Stimulated activated naive B cell treated with anti-CD40 and anti-IgM and Interleukin-4, amounts not matched to agents 10 μg/mL and 1 μg/mL and 100 μg/mL, for 72 hours (primary cell): ENCODE measurements at regions not wholly inside any gene's neighbourhood (a gene's known extent, or its start where the extent isn't known, plus 50 kb on each side); places are given as distances from the start of the nearest gene placed in this dataset.
"Not testable (repeated sequence)": the region's sequence is repeated elsewhere in the genome, so short reads cannot be mapped to it uniquely, and the experiment has no call there.

ENCODE experiments used
- ATAC-seq, 2 donors: fragments of 150-1000 bp; cut with Tn5 transposase; replicated peaks; 2 replicates each; pipeline ENCODE4 v1.10.0; 2021; ENCODE audit warnings: moderate library complexity in 1 of 2
- DNase-seq: peaks from one replicate; pipeline ENCODE4 v3.0.0; 2021
- H3K27ac Mint-ChIP-seq: one replicate; pipeline ENCODE4 v1.8.0; 2022; ENCODE audit warnings: mild to moderate bottlenecking, mixed read lengths
- H3K27me3 Mint-ChIP-seq, 2 donors: one replicate each; pipeline ENCODE4 v1.8.0; 2022; ENCODE audit warnings: mixed read lengths in 2 of 2
- H3K36me3 Mint-ChIP-seq, 2 donors: one replicate each; pipeline ENCODE4 v1.8.0; 2022; ENCODE audit warnings: mixed read lengths in 2 of 2, mild to moderate bottlenecking in 1 of 2
- H3K4me1 Mint-ChIP-seq, 2 donors: one replicate each; pipeline ENCODE4 v1.8.0; 2022; ENCODE audit warnings: mixed read lengths in 2 of 2, mild to moderate bottlenecking in 1 of 2
- H3K4me3 Mint-ChIP-seq, 2 donors: one replicate each; pipeline ENCODE4 v1.8.0; 2022; ENCODE audit warnings: mild to moderate bottlenecking in 2 of 2, mixed read lengths in 2 of 2, moderate library complexity in 1 of 2
- H3K9me3 Mint-ChIP-seq, 2 donors: one replicate each; pipeline ENCODE4 v1.8.0; 2022; ENCODE audit warnings: mixed read lengths in 2 of 2, mild to moderate bottlenecking in 1 of 2

- H3K4me3 Mint-ChIP-seq: no peak overlapping the region
- H3K36me3 Mint-ChIP-seq: peaks cover 0 to 3% of the 10 kb centered on the region in 2 donors
- no peaks in the 10 kb centered on the region for H3K4me1 Mint-ChIP-seq
- H3K27me3 Mint-ChIP-seq: no peaks in the 10 kb centered on the region
- ATAC-seq: no peak
- DNase-seq: no peak
- peaks cover 0 to 7% of the 10 kb centered on the region in 2 donors for H3K9me3 Mint-ChIP-seq
- no peak overlapping the region for H3K27ac Mint-ChIP-seq
These were observed 118.5 kb upstream of the HSFY2 start for GRCh38 chrY:18891994-18892393.

- no peak overlapping the region for H3K27ac Mint-ChIP-seq
- H3K9me3 Mint-ChIP-seq: peaks cover 0 to 2% of the 10 kb centered on the region in 2 donors
- no peaks in the 10 kb centered on the region for H3K27me3 Mint-ChIP-seq
- no peak for ATAC-seq
- H3K36me3 Mint-ChIP-seq: no peaks in the 10 kb centered on the region
- no peak for DNase-seq
- no peaks in the 10 kb centered on the region for H3K4me1 Mint-ChIP-seq
- H3K4me3 Mint-ChIP-seq: no peak overlapping the region
These were observed 116.0 kb upstream of the HSFY2 start for GRCh38 chrY:18889548-18889947.

- no peak overlapping the region for H3K4me3 Mint-ChIP-seq
- no peak for DNase-seq
- ATAC-seq: no peak
- H3K27ac Mint-ChIP-seq: no peak overlapping the region
- H3K9me3 Mint-ChIP-seq: no peaks in the 10 kb centered on the region
- H3K27me3 Mint-ChIP-seq: no peaks in the 10 kb centered on the region
- H3K36me3 Mint-ChIP-seq: no peaks in the 10 kb centered on the region
- no peaks in the 10 kb centered on the region for H3K4me1 Mint-ChIP-seq
These were observed 111.2 kb upstream of the HSFY2 start for GRCh38 chrY:18884748-18885147.

- H3K4me3 Mint-ChIP-seq, H3K27me3 Mint-ChIP-seq, H3K4me1 Mint-ChIP-seq, ATAC-seq, H3K27ac Mint-ChIP-seq, H3K36me3 Mint-ChIP-seq, DNase-seq, H3K9me3 Mint-ChIP-seq: not testable (repeated sequence)
These were observed 95.6 kb upstream of the HSFY2 start for GRCh38 chrY:18869145-18869544.

- not testable (repeated sequence) for H3K36me3 Mint-ChIP-seq, H3K4me1 Mint-ChIP-seq, H3K27ac Mint-ChIP-seq, H3K4me3 Mint-ChIP-seq, ATAC-seq, H3K27me3 Mint-ChIP-seq, DNase-seq, H3K9me3 Mint-ChIP-seq
These were observed 93.5 kb upstream of the HSFY2 start for GRCh38 chrY:18866887-18867551.

- DNase-seq, H3K27me3 Mint-ChIP-seq, H3K4me3 Mint-ChIP-seq, H3K4me1 Mint-ChIP-seq, ATAC-seq, H3K27ac Mint-ChIP-seq, H3K9me3 Mint-ChIP-seq, H3K36me3 Mint-ChIP-seq: not testable (repeated sequence)
These were observed 87.3 kb upstream of the HSFY2 start for GRCh38 chrY:18860856-18861255.

GRCh38 chrY:18858484-18859191 is 85.1 kb upstream of the HSFY2 start:
- not testable (repeated sequence) for H3K4me3 Mint-ChIP-seq, H3K27ac Mint-ChIP-seq, H3K4me1 Mint-ChIP-seq, ATAC-seq, H3K36me3 Mint-ChIP-seq, H3K27me3 Mint-ChIP-seq, H3K9me3 Mint-ChIP-seq, DNase-seq

- H3K4me3 Mint-ChIP-seq, H3K36me3 Mint-ChIP-seq, H3K4me1 Mint-ChIP-seq, ATAC-seq, DNase-seq, H3K9me3 Mint-ChIP-seq, H3K27ac Mint-ChIP-seq, H3K27me3 Mint-ChIP-seq: not testable (repeated sequence)
These were observed 81.6 kb upstream of the HSFY2 start for GRCh38 chrY:18855184-18855583.

GRCh38 chrY:18853323-18853722 is 79.8 kb upstream of the HSFY2 start:
- H3K27ac Mint-ChIP-seq, H3K9me3 Mint-ChIP-seq, DNase-seq, H3K4me3 Mint-ChIP-seq, H3K27me3 Mint-ChIP-seq, ATAC-seq, H3K4me1 Mint-ChIP-seq, H3K36me3 Mint-ChIP-seq: not testable (repeated sequence)

GRCh38 chrY:18836643-18837042 is 63.1 kb upstream of the HSFY2 start:
- H3K9me3 Mint-ChIP-seq: not testable (repeated sequence)

More at GRCh38 chrY:18836643-18837042, 63.1 kb upstream of the HSFY2 start:
- H3K27me3 Mint-ChIP-seq, H3K36me3 Mint-ChIP-seq, H3K4me3 Mint-ChIP-seq, ATAC-seq, H3K4me1 Mint-ChIP-seq, DNase-seq, H3K27ac Mint-ChIP-seq: not testable (repeated sequence)
